Neural cell (in vitro differentiated cells): ENCODE measurements at regions not wholly inside any gene's neighbourhood (a gene's known extent, or its start where the extent isn't known, plus 50 kb on each side); places are given as distances from the start of the nearest gene placed in this dataset.

Source experiments
- H2AFZ ChIP-seq: fragments of 200-600, 300-800 bp; sonication (generic), shearing (Covaris generic); 2 replicates; pipeline ENCODE4 v1.6.0; 2014; ENCODE audit warnings: low read depth, mild to moderate bottlenecking, antibody characterized with exemption, low read length, moderate library complexity
- H3F3A ChIP-seq: fragments of 200-600 bp; shearing (Covaris generic); 2 replicates; pipeline ENCODE4 v1.6.1; 2016; ENCODE audit warnings: mild to moderate bottlenecking, moderate library complexity, mixed read lengths, antibody characterized with exemption, low read length; ENCODE audit not compliant: insufficient read depth, poor library complexity, severe bottlenecking
- H3K27ac ChIP-seq: fragments of 200-600, 300-800 bp; sonication (generic), shearing (Covaris generic); 2 replicates; pipeline ENCODE4 v1.5.1; 2014; ENCODE audit warnings: mild to moderate bottlenecking, low read length, moderate library complexity
- H3K27me3 ChIP-seq: fragments of 300-800, 200-600 bp; sonication (generic), shearing (Covaris generic); 2 replicates; pipeline ENCODE4 v1.6.0; 2014; ENCODE audit warnings: mild to moderate bottlenecking, low read depth, low read length, moderate library complexity; ENCODE audit not compliant: insufficient read depth
- H3K36me3 ChIP-seq: fragments of 300-800, 200-600 bp; sonication (generic), shearing (Covaris generic); 2 replicates; pipeline ENCODE4 v1.5.1; 2014; ENCODE audit warnings: mild to moderate bottlenecking, antibody characterized with exemption, low read length, moderate library complexity; ENCODE audit not compliant: insufficient read depth
- H3K4me2 ChIP-seq: fragments of 300-800, 200-600 bp; sonication (generic), shearing (Covaris generic); 2 replicates; pipeline ENCODE4 v1.6.0; 2014; ENCODE audit warnings: mild to moderate bottlenecking, low read length
- H3K4me3 ChIP-seq: fragments of 300-800, 200-600 bp; sonication (generic), shearing (Covaris generic); 2 replicates; pipeline ENCODE4 v1.5.1; 2014; ENCODE audit warnings: mild to moderate bottlenecking, low read length, moderate library complexity
- H3K79me2 ChIP-seq: fragments of 200-600 bp; shearing (Covaris generic); replicated peaks from 2 replicates; pipeline ENCODE4 v1.6.0; 2014; ENCODE audit warnings: mild to moderate bottlenecking, low read length, moderate library complexity; ENCODE audit not compliant: insufficient read depth
- H3K9ac ChIP-seq: fragments of 300-800, 200-600 bp; sonication (generic), shearing (Covaris generic); 2 replicates; pipeline ENCODE4 v1.6.1; 2016; ENCODE audit warnings: mild to moderate bottlenecking, low read length, mixed read lengths
- H3K9me2 ChIP-seq: fragments of 200-600 bp; shearing (Covaris generic); 2 replicates; pipeline ENCODE4 v1.6.1; 2016; ENCODE audit warnings: mild to moderate bottlenecking, low read length, mixed read lengths; ENCODE audit not compliant: insufficient read depth
- H3K9me3 ChIP-seq: fragments of 200-600, 300-800 bp; sonication (generic), shearing (Covaris generic); 2 replicates; pipeline ENCODE4 v1.6.1; 2016; ENCODE audit warnings: mild to moderate bottlenecking, mixed run types, low read length, moderate library complexity, mixed read lengths
- H4K20me1 ChIP-seq: fragments of 200-600 bp; shearing (Covaris generic); 2 replicates; pipeline ENCODE4 v1.6.1; 2016; ENCODE audit warnings: mild to moderate bottlenecking, mixed run types; ENCODE audit not compliant: insufficient read depth
- EP300 ChIP-seq: fragments of 450-650 bp; conservative IDR thresholded peaks from 2 replicates; pipeline ENCODE4 v1.6.1; 2014; ENCODE audit warnings: antibody characterized with exemption, mild to moderate bottlenecking, moderate library complexity; ENCODE audit not compliant: poor library complexity, severe bottlenecking
- EZH2 ChIP-seq: fragments of 200-600, 300-800 bp; shearing (Covaris generic), sonication (generic); IDR thresholded peaks from 2 replicates; pipeline ENCODE4 v1.6.1; 2014; ENCODE audit warnings: antibody characterized with exemption, low read length, borderline replicate concordance, mild to moderate bottlenecking; ENCODE audit not compliant: insufficient read depth, poor library complexity, severe bottlenecking
- MXI1 ChIP-seq: fragments of 450-650 bp; conservative IDR thresholded peaks from 2 replicates; pipeline ENCODE4 v1.6.1; 2014; ENCODE audit warnings: antibody characterized with exemption, mild to moderate bottlenecking; ENCODE audit not compliant: poor library complexity, severe bottlenecking
- POLR2AphosphoS5 ChIP-seq: IDR thresholded peaks from 2 replicates; pipeline ENCODE4 v1.6.1; 2012
- RAD21 ChIP-seq: fragments of 450-650 bp; conservative IDR thresholded peaks from 2 replicates; pipeline ENCODE4 v1.6.1; 2014; ENCODE audit warnings: antibody characterized with exemption, mild to moderate bottlenecking, moderate library complexity
- REST ChIP-seq: IDR thresholded peaks from 2 replicates; pipeline ENCODE4 v1.6.1; 2012; ENCODE audit warnings: borderline replicate concordance
- SMC3 ChIP-seq: fragments of 450-650 bp; conservative IDR thresholded peaks from 2 replicates; pipeline ENCODE4 v1.6.1; 2014; ENCODE audit warnings: antibody characterized with exemption, mild to moderate bottlenecking, moderate library complexity; ENCODE audit not compliant: poor library complexity
- TAF1 ChIP-seq: IDR thresholded peaks from 2 replicates; pipeline ENCODE4 v1.6.1; 2012; ENCODE audit warnings: low read depth
- TF ChIP-seq, protein P1 (sequence below): fragments of 450-650 bp; IDR thresholded peaks from 2 replicates; pipeline ENCODE4 v1.5.1; 2014; ENCODE audit warnings: antibody characterized with exemption, mild to moderate bottlenecking, moderate library complexity; ENCODE audit not compliant: poor library complexity, severe bottlenecking

DNA sequence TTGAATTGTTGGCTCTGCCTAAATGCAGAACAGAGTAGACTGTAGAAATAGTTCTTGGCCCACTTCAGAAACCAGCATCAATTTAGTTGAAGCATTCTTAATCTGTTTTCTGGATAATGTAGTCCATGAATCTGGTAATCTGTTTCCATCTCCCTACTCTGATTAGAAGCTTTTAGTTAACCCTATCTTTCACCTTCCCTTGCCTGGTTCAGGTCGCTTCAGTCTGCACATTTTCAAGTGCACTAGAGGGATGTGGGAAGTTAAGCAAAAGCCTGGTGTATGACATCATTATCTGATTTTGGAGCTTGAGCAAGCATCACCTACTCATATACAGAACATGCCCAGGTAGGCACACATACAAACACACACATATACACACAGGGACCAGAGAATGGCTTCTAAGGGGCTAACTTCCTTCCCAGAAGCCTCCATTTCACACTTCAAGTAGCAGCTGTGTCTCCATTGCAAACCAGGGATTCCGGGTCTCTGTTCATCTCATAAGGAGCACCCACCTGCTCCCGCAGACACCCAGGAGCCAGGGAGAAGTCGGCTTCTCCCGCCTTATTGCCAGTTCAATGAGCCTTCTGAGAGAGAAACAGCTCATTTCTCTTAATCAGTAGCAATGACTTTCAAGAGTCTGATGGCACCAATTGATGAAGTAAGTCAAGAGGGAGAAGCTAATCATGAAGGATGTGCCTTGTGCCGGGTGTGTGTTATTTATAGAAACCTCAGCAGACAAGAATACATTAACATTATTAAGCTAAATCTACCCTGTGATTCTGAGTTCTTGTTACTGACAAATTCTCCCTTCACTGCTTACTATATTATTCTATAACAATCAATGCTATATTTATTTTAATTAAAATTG lies 347.9 kb upstream of the STAC start:
- Histone ChIP-seq H3K9me3 (peaks cover 5% of the 10 kb centered on the region), H3K9me2 (no peaks in the 10 kb centered on the region), H3K27ac (peak overlapping the region; percentile 12), H2AFZ (no peak overlapping the region), H3F3A (no peaks in the 10 kb centered on the region), H3K36me3 (no peaks in the 10 kb centered on the region), H3K4me2 (no peak overlapping the region), H3K27me3 (no peaks in the 10 kb centered on the region), H4K20me1 (no peaks in the 10 kb centered on the region), H3K4me3 (no peak overlapping the region), H3K9ac (no peak overlapping the region), H3K79me2 (no peaks in the 10 kb centered on the region)
- no peak for TF ChIP-seq TAF1
- TF ChIP-seq EP300 = no peak
- TF ChIP-seq MXI1 = no peak
- no peak for TF ChIP-seq REST
- TF ChIP-seq, protein P1, sequence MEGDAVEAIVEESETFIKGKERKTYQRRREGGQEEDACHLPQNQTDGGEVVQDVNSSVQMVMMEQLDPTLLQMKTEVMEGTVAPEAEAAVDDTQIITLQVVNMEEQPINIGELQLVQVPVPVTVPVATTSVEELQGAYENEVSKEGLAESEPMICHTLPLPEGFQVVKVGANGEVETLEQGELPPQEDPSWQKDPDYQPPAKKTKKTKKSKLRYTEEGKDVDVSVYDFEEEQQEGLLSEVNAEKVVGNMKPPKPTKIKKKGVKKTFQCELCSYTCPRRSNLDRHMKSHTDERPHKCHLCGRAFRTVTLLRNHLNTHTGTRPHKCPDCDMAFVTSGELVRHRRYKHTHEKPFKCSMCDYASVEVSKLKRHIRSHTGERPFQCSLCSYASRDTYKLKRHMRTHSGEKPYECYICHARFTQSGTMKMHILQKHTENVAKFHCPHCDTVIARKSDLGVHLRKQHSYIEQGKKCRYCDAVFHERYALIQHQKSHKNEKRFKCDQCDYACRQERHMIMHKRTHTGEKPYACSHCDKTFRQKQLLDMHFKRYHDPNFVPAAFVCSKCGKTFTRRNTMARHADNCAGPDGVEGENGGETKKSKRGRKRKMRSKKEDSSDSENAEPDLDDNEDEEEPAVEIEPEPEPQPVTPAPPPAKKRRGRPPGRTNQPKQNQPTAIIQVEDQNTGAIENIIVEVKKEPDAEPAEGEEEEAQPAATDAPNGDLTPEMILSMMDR = no peak
- no peak for TF ChIP-seq EZH2
- no peak for TF ChIP-seq POLR2AphosphoS5
- no peak for TF ChIP-seq SMC3
- TF ChIP-seq RAD21 = no peak

- H3K9ac ChIP-seq = no peak overlapping the region
- H3K9me3 ChIP-seq = no peaks in the 10 kb centered on the region
- no peaks in the 10 kb centered on the region for H3K79me2 ChIP-seq
- H3K36me3 ChIP-seq = no peaks in the 10 kb centered on the region
- H3F3A ChIP-seq = no peaks in the 10 kb centered on the region
- TF ChIP-seq EP300 = peak; percentile 89
- TF ChIP-seq, protein P1 = no peak
- TF ChIP-seq POLR2AphosphoS5 = peak; percentile 66
- H3K9me2 ChIP-seq = no peaks in the 10 kb centered on the region
- no peak overlapping the region for H3K4me2 ChIP-seq
- H3K27ac ChIP-seq = no peak overlapping the region
- no peaks in the 10 kb centered on the region for H3K27me3 ChIP-seq
- H3K4me3 ChIP-seq = no peak overlapping the region
- H4K20me1 ChIP-seq = no peaks in the 10 kb centered on the region
- H2AFZ ChIP-seq = no peak overlapping the region
These were observed 321.8 kb upstream of the STAC start for GRCh38 chr3:36058404-36059030.
